ENCODE measurements at regions not wholly inside any gene's neighbourhood (a gene's known extent, or its start where the extent isn't known, plus 50 kb on each side); places are given as distances from the start of the nearest gene placed in this dataset.

DNA sequence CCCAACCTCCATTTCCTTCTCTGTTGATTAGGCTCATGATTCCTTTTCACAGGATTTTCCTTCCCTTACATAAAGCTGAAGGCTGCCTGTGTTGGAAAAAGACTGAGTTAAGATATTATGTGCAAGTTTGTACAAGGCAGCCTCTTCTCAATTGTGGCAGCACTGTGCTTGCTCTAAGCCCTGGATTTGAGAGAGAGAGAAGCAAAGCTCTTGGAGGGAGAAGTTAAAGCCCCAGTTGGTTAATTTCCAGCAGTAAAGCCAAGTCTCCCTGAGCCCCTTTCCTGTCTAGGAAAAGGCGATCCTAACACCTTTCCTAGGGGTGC is 128.3 kb upstream of the SESN3 start:
- H3K27ac Mint-ChIP-seq = no peak overlapping the region
- Histone ChIP-seq H3K27me3 (ENCODE audit: control insufficient read depth, insufficient read depth, low read length) (no peaks in the 10 kb centered on the region), H3K27ac (ENCODE audit: insufficient read depth, low read length, poor library complexity, severe bottlenecking) (no peak overlapping the region), H3K36me3 (ENCODE audit: control insufficient read depth, insufficient read depth, low read length) (no peaks in the 10 kb centered on the region), H3K4me1 (ENCODE audit: control insufficient read depth, insufficient read depth, low read length, poor library complexity, severe bottlenecking) (no peaks in the 10 kb centered on the region), H3K9me3 (ENCODE audit: control insufficient read depth in 2 of 2, low read length in 2 of 2) (no peaks in the 10 kb centered on the region), H3K4me3 (ENCODE audit: low read depth, low read length) (no peak overlapping the region)
- DNase-seq (no peak), ATAC-seq (ENCODE audit: low read depth in 2 of 2) (no peak)
- H3K36me3 Mint-ChIP-seq = peaks cover 3% of the 10 kb centered on the region
- H3K27me3 Mint-ChIP-seq = peaks cover 9% of the 10 kb centered on the region
- peaks cover 0 to under 1% (median 0%) of the 10 kb centered on the region in 4 donors for H3K4me1 Mint-ChIP-seq
- H3K4me3 Mint-ChIP-seq = no peak overlapping the region
- peaks cover 0 to under 1% (median 0%) of the 10 kb centered on the region in 7 donors for H3K9me3 Mint-ChIP-seq

DNA sequence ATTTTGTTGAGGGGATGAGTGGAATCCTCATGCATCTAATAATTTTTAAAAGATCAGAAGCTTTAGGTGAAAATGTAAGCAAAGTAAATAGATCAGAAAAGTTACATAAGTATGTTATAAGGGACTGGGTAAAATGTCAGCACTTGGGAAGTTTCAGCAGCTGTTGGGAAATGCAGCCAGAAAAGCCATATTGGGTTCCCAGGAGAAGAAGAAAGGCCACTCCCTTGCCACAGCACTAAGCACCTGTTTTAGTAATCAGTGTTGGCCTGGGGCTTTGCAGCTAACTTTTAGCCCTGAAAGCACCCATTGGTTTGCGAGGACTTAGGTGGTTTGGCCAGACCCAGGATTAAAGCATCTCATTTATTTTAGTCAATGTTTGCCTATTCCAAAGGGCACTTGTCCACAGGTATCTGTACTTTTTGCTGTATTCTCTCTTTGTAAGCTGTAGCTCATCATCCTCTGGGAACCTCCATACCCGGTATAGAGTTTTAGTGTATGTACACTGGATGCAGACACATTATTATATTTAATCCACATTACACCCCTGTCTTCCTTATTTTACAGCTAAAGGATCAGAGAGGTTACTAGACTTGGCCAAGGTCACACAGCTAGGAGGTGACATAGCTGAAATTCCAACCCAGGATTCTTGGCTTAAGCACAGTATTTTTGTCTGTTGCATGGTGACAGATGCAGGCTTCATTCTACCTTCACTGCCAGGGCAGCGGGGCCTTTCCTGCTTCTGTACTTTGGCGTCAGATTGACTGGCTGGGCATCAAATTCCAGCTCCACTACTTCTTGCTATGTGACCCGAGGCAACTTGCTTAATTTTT is 127.7 kb upstream of the SESN3 start:
- Histone ChIP-seq H3K4me1 (ENCODE audit: control insufficient read depth, insufficient read depth, low read length, poor library complexity, severe bottlenecking) (no peaks in the 10 kb centered on the region), H3K9me3 (ENCODE audit: control insufficient read depth in 2 of 2, low read length in 2 of 2) (no peaks in the 10 kb centered on the region), H3K27me3 (ENCODE audit: control insufficient read depth, insufficient read depth, low read length) (no peaks in the 10 kb centered on the region), H3K4me3 (ENCODE audit: low read depth, low read length) (no peak overlapping the region), H3K36me3 (ENCODE audit: control insufficient read depth, insufficient read depth, low read length) (no peaks in the 10 kb centered on the region), H3K27ac (ENCODE audit: insufficient read depth, low read length, poor library complexity, severe bottlenecking) (no peak overlapping the region)
- Mint-ChIP-seq H3K9me3 (peaks cover 0 to 2% (median 0%) of the 10 kb centered on the region in 7 donors), H3K27ac (no peak overlapping the region), H3K4me1 (no peaks in the 10 kb centered on the region), H3K4me3 (no peak overlapping the region), H3K36me3 (peaks cover 3% of the 10 kb centered on the region), H3K27me3 (peaks cover 9% of the 10 kb centered on the region)
- ATAC-seq (ENCODE audit: low read depth in 2 of 2) (no peak), DNase-seq (no peak)

DNA sequence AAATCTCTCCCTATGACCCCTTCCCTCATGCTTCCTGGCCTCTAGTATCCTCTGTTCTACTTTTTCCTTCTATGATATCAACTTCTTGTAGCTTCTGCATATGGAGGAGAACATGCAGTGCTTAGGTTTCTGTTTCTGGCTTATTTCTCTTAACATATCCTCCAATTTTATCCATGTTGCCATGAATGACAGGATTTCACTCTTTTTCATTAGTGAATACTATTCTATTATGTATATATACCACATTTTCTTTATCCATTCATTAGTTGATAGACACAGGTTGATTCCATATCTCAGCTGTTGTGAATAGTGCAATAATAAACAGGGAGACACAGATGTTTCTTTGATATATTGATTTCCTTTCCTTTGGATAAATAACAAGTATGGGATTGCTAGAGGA is 123.3 kb upstream of the SESN3 start:
- peaks cover 17% of the 10 kb centered on the region for H3K27me3 Mint-ChIP-seq
- Histone ChIP-seq H3K4me3 (ENCODE audit: low read depth, low read length) (no peak overlapping the region), H3K36me3 (ENCODE audit: control insufficient read depth, insufficient read depth, low read length) (no peaks in the 10 kb centered on the region), H3K9me3 (ENCODE audit: control insufficient read depth in 2 of 2, low read length in 2 of 2) (no peaks in the 10 kb centered on the region), H3K4me1 (ENCODE audit: control insufficient read depth, insufficient read depth, low read length, poor library complexity, severe bottlenecking) (no peaks in the 10 kb centered on the region), H3K27ac (ENCODE audit: insufficient read depth, low read length, poor library complexity, severe bottlenecking) (no peak overlapping the region), H3K27me3 (ENCODE audit: control insufficient read depth, insufficient read depth, low read length) (no peaks in the 10 kb centered on the region)
- H3K9me3 Mint-ChIP-seq = peaks cover 0 to 4% (median 3%) of the 10 kb centered on the region in 7 donors
- ATAC-seq (ENCODE audit: low read depth in 2 of 2) (no peak), DNase-seq (no peak)
- H3K36me3 Mint-ChIP-seq = peaks cover 7% of the 10 kb centered on the region
- no peaks in the 10 kb centered on the region for H3K4me1 Mint-ChIP-seq
- H3K4me3 Mint-ChIP-seq = no peak overlapping the region
- H3K27ac Mint-ChIP-seq = peak overlapping the region in 1 of 3 donors; percentile 78

DNA sequence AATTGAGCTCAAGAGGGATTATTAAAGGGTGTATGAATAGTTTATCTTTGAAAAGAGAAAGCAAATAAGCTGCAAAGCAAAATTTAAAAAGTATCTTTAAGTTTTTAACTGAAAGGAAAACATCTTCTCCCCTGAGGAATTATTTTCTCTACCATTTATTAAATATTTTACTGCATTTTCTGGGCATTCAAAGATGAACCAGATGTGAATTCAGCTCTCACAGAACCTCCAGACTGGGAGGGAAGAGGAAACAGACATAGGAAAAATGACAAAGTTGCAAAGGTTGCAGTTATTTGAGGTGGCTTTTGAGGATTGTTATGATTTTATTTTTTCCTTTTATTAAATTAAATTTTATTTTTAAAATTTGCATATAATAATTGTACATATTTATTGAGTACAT is 122.7 kb upstream of the SESN3 start:
- no peak overlapping the region for H3K4me3 Mint-ChIP-seq
- H3K27ac ChIP-seq (ENCODE audit: insufficient read depth, low read length, poor library complexity, severe bottlenecking) = no peak overlapping the region
- no peak overlapping the region for H3K27ac Mint-ChIP-seq
- H3K36me3 ChIP-seq (ENCODE audit: control insufficient read depth, insufficient read depth, low read length) = no peaks in the 10 kb centered on the region
- H3K4me3 ChIP-seq (ENCODE audit: low read depth, low read length) = no peak overlapping the region
- peaks cover 17% of the 10 kb centered on the region for H3K27me3 Mint-ChIP-seq
- DNase-seq (no peak), ATAC-seq (ENCODE audit: low read depth in 2 of 2) (no peak)
- peaks cover 1 to 10% (median 5%) of the 10 kb centered on the region in 7 donors for H3K9me3 Mint-ChIP-seq
- H3K4me1 ChIP-seq (ENCODE audit: control insufficient read depth, insufficient read depth, low read length, poor library complexity, severe bottlenecking) = no peaks in the 10 kb centered on the region
- H3K36me3 Mint-ChIP-seq = peaks cover 13% of the 10 kb centered on the region
- peaks cover 0 to 4% of the 10 kb centered on the region in 2 experiments for H3K9me3 ChIP-seq (ENCODE audit: control insufficient read depth in 2 of 2, low read length in 2 of 2)
- no peaks in the 10 kb centered on the region for H3K4me1 Mint-ChIP-seq
- H3K27me3 ChIP-seq (ENCODE audit: control insufficient read depth, insufficient read depth, low read length) = no peaks in the 10 kb centered on the region

DNA sequence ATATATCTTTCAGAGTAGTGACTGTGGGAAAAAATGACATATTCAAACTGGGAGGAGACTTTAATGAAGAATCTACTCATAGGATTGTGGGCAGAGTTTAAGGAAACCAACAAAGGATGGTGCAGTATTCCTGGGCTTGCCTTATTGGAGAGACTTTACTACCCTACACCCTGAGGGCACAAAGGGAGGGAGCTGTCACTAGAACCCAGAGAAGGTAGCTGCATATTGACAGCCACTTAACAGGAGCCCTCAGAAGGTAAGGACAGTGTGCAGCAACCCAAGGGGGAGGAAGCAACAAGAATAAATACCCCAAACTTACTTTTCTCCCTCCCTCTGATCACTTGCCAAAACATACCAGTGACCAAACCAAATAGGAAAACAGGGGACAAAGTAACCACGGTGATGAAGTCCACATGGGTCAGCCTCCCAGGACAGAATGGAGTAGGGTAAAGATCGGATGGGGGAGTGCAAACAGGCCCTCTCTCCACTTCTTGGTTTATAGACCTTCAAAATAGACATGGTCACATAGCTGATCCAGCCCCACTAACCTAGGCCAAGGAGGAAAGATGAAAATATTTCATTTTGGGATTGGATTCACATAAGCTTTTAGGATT is 121.8 kb upstream of the SESN3 start:
- peaks cover 17% of the 10 kb centered on the region for H3K27me3 Mint-ChIP-seq
- H3K4me3 Mint-ChIP-seq = no peak overlapping the region
- Histone ChIP-seq H3K4me1 (ENCODE audit: control insufficient read depth, insufficient read depth, low read length, poor library complexity, severe bottlenecking) (no peaks in the 10 kb centered on the region), H3K27me3 (ENCODE audit: control insufficient read depth, insufficient read depth, low read length) (no peaks in the 10 kb centered on the region), H3K4me3 (ENCODE audit: low read depth, low read length) (no peak overlapping the region), H3K36me3 (ENCODE audit: control insufficient read depth, insufficient read depth, low read length) (no peaks in the 10 kb centered on the region), H3K27ac (ENCODE audit: insufficient read depth, low read length, poor library complexity, severe bottlenecking) (no peak overlapping the region), H3K9me3 (ENCODE audit: control insufficient read depth in 2 of 2, low read length in 2 of 2) (peaks cover 0 to 6% of the 10 kb centered on the region in 2 experiments)
- DNase-seq (no peak), ATAC-seq (ENCODE audit: low read depth in 2 of 2) (no peak)
- peaks cover 13% of the 10 kb centered on the region for H3K36me3 Mint-ChIP-seq
- peaks cover 1 to 15% (median 9%) of the 10 kb centered on the region in 7 donors for H3K9me3 Mint-ChIP-seq
- H3K27ac Mint-ChIP-seq = no peak overlapping the region
- H3K4me1 Mint-ChIP-seq = no peaks in the 10 kb centered on the region

DNA sequence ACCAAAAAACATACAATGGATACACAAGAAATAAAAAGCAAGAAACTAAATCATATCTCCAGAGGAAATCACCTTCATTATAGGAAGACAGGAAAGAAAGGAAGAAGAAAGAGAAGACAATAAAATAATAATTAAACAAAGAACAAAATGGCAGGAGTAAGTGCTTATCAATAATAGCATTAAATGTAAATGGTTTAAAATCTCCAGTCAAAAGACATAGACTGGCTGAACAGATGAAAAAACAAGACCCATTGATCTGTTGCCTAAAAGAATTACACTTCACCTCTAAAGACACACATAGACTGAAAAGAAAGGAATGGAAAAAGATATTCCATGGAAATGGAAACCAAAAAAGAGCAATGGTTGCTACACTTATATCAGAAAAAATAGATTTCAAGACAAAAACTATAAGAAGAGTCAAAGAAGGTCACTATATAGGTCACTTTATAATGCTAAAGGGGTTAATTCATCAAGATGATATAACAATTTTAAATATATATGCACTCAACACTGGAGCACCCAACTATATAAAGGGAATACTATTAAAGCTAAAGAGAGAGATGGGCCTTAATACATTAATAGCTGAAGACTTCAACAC is 118.4 kb upstream of the SESN3 start:
- Histone ChIP-seq H3K9me3 (ENCODE audit: control insufficient read depth in 2 of 2, low read length in 2 of 2) (peaks cover 0 to 6% of the 10 kb centered on the region in 2 experiments), H3K4me3 (ENCODE audit: low read depth, low read length) (no peak overlapping the region), H3K27ac (ENCODE audit: insufficient read depth, low read length, poor library complexity, severe bottlenecking) (no peak overlapping the region), H3K27me3 (ENCODE audit: control insufficient read depth, insufficient read depth, low read length) (no peaks in the 10 kb centered on the region), H3K4me1 (ENCODE audit: control insufficient read depth, insufficient read depth, low read length, poor library complexity, severe bottlenecking) (no peaks in the 10 kb centered on the region), H3K36me3 (ENCODE audit: control insufficient read depth, insufficient read depth, low read length) (no peaks in the 10 kb centered on the region)
- peaks cover 1 to 15% (median 11%) of the 10 kb centered on the region in 7 donors for H3K9me3 Mint-ChIP-seq
- H3K4me3 Mint-ChIP-seq = no peak overlapping the region
- DNase-seq (no peak), ATAC-seq (ENCODE audit: low read depth in 2 of 2) (no peak)
- no peak overlapping the region for H3K27ac Mint-ChIP-seq
- H3K36me3 Mint-ChIP-seq = peaks cover 9% of the 10 kb centered on the region
- peaks cover 0 to 14% (median 3%) of the 10 kb centered on the region in 4 donors for H3K4me1 Mint-ChIP-seq
- H3K27me3 Mint-ChIP-seq = peaks cover 8% of the 10 kb centered on the region

DNA sequence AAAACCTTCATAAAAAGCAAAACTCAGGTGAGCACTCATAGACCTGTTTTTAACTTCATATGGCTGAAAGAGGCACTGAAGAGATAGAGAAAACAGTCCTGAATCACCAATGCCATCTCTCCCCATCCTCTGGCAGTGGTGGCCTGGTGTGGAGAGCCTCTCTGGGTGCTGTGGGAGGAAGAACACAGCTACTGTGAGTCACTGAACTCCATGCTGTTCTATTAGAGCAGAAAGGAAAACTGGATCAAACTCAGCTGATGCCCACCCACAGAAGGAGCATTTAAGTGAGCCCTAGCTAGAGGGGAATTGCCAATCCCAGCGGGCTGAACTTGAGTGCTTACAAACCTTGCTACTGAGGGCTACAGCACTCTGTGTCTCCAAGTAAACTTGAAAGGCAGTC is 115.3 kb upstream of the SESN3 start:
- Histone ChIP-seq H3K36me3 (ENCODE audit: control insufficient read depth, insufficient read depth, low read length) (no peaks in the 10 kb centered on the region), H3K9me3 (ENCODE audit: control insufficient read depth in 2 of 2, low read length in 2 of 2) (peaks cover 0 to 6% of the 10 kb centered on the region in 2 experiments), H3K27ac (ENCODE audit: insufficient read depth, low read length, poor library complexity, severe bottlenecking) (no peak overlapping the region), H3K4me3 (ENCODE audit: low read depth, low read length) (no peak overlapping the region), H3K27me3 (ENCODE audit: control insufficient read depth, insufficient read depth, low read length) (peaks cover 3% of the 10 kb centered on the region), H3K4me1 (ENCODE audit: control insufficient read depth, insufficient read depth, low read length, poor library complexity, severe bottlenecking) (no peaks in the 10 kb centered on the region)
- Mint-ChIP-seq H3K36me3 (peaks cover 9% of the 10 kb centered on the region), H3K27ac (no peak overlapping the region), H3K4me1 (peaks cover 0 to 14% (median 3%) of the 10 kb centered on the region in 4 donors), H3K27me3 (no peaks in the 10 kb centered on the region), H3K4me3 (no peak overlapping the region), H3K9me3 (peaks cover 1 to 15% (median 9%) of the 10 kb centered on the region in 7 donors)
- no peak for DNase-seq
- no peak for ATAC-seq (ENCODE audit: low read depth in 2 of 2)

Data from CD4-positive, CD25-positive, alpha-beta regulatory T cell (primary cell).